ENCODE measurements at regions not wholly inside any gene's neighbourhood (a gene's known extent, or its start where the extent isn't known, plus 50 kb on each side); places are given as distances from the start of the nearest gene placed in this dataset.

- no peak for DNase-seq (ENCODE audit: low spot score in 2 of 2)
- Histone ChIP-seq H3K27me3 (no peaks in the 10 kb centered on the region), H3K27ac (no peak overlapping the region), H3K36me3 (no peaks in the 10 kb centered on the region), H3K4me3 (no peak overlapping the region), H3K9me3 (no peaks in the 10 kb centered on the region), H3K4me1 (no peaks in the 10 kb centered on the region)
- TF ChIP-seq POLR2A (IDR thresholded peaks at IDR 0.05) (no peak), EP300 (IDR thresholded peaks at IDR 0.05) (no peak)
- 95% methylated on average over 6 of the region's 6 CpGs for WGBS
These were observed 1116.3 kb downstream of the FAT4 start for GRCh38 chr4:126431049-126431448.

- H3K9me3 ChIP-seq = no peaks in the 10 kb centered on the region
- H3K4me3 ChIP-seq = no peak overlapping the region
- WGBS = 58% methylated on average over 2 of the region's 2 CpGs
- DNase-seq (ENCODE audit: low spot score in 2 of 2) = no peak
- no peaks in the 10 kb centered on the region for H3K4me1 ChIP-seq
- no peak for TF ChIP-seq POLR2AphosphoS5 (IDR thresholded peaks at IDR 0.05)
- no peak for TF ChIP-seq CTCF (IDR thresholded peaks at IDR 0.05)
- TF ChIP-seq EP300 (IDR thresholded peaks at IDR 0.05) = no peak
- no peaks in the 10 kb centered on the region for H3K27me3 ChIP-seq
- H3K36me3 ChIP-seq = no peaks in the 10 kb centered on the region
- no peak overlapping the region for H3K27ac ChIP-seq
These were observed 1120.7 kb downstream of the FAT4 start for GRCh38 chr4:126435491-126435890.

GRCh38 chr4:126440297-126440696, 1125.5 kb downstream of the FAT4 start:
- DNase-seq (ENCODE audit: low spot score in 2 of 2) = no peak
- Histone ChIP-seq H3K4me1 (no peaks in the 10 kb centered on the region), H3K27me3 (no peaks in the 10 kb centered on the region), H3K27ac (no peak overlapping the region), H3K9me3 (no peaks in the 10 kb centered on the region), H3K36me3 (no peaks in the 10 kb centered on the region), H3K4me3 (no peak overlapping the region)
- 85% methylated on average over 3 of the region's 3 CpGs for WGBS
- TF ChIP-seq POLR2AphosphoS5 (IDR thresholded peaks at IDR 0.05) (no peak), CTCF (IDR thresholded peaks at IDR 0.05) (no peak), POLR2A (IDR thresholded peaks at IDR 0.05) (no peak), EP300 (IDR thresholded peaks at IDR 0.05) (no peak)

DNA sequence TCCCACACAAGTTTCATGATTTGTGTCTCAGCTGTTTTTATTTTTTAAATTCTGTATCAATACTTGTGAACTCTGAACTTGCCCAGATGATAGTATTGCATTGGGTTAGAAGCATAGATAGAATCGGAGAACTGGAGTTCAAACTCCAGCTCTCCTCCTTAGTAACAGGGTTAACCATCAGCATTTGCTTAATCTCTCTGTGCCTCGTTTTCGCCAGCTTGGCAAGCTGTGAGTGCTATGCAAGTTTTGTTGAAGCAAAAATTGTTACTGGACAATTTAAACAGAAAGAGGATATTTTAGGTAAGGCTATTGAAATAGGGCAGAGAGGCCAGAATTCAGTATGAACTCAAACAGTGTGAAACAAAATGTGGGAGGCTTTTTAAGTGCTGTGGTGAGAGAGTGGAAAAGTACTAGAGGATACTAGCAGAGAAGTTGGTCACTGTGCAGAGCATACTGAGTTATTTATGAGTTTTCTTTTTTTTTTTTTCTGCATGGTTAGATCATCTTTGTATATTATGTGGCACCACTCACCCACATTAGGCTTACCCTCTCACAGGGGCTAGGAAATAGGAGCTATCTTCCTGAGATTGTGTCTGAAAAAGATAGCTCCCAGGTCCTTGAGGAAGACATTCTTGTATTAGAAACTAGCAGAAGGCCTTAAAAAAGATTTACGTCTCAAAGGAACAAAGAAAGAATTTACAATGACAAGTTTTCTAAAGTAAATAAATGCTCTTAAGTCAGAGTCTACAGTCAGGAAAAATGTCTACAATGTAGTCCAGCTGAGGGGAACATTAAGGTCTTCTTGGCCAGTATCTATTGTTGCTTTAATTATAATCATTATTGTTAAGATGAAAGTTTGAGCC, 1126.6 kb downstream of the FAT4 start:
- H3K4me1 ChIP-seq = no peaks in the 10 kb centered on the region
- H3K27ac ChIP-seq = no peak overlapping the region
- WGBS = 63% methylated on average over 4 of the region's 4 CpGs
- H3K9me3 ChIP-seq = no peaks in the 10 kb centered on the region
- H3K27me3 ChIP-seq = no peaks in the 10 kb centered on the region
- H3K4me3 ChIP-seq = no peak overlapping the region
- no peak for TF ChIP-seq CTCF (IDR thresholded peaks at IDR 0.05)
- H3K36me3 ChIP-seq = no peaks in the 10 kb centered on the region
- DNase-seq (ENCODE audit: low spot score in 2 of 2) = no peak

DNA sequence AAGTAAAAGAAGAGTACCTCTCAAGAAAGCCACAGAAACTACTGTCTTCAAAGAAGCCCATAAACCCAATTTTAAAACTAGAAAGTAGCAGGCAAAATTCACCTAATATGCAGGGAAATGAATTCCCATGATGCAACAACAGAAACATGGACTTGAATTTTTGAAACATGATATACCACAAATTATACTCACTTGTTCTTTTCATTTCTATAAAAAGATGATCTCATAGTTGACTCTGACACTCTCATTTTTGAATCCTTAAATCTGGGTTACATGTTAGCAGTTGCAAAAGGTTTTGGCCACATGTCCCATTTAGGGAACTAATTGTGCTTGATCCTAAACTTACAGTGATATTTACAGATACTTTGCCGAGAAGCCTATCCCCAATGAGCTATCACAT, 1130.8 kb downstream of the FAT4 start:
- no peak for TF ChIP-seq POLR2AphosphoS5 (IDR thresholded peaks at IDR 0.05)
- TF ChIP-seq EP300 (IDR thresholded peaks at IDR 0.05) = no peak
- TF ChIP-seq POLR2A (IDR thresholded peaks at IDR 0.05) = no peak
- TF ChIP-seq CTCF (IDR thresholded peaks at IDR 0.05) = no peak
- 79% methylated on average over 1 of the region's 1 CpG for WGBS
- no peaks in the 10 kb centered on the region for H3K9me3 ChIP-seq
- no peaks in the 10 kb centered on the region for H3K36me3 ChIP-seq
- H3K27me3 ChIP-seq = no peaks in the 10 kb centered on the region
- no peak overlapping the region for H3K27ac ChIP-seq
- H3K4me1 ChIP-seq = no peaks in the 10 kb centered on the region
- no peak for DNase-seq (ENCODE audit: low spot score in 2 of 2)
- no peak overlapping the region for H3K4me3 ChIP-seq

- 94% methylated on average over 2 of the region's 2 CpGs for WGBS
- DNase-seq (ENCODE audit: low spot score in 2 of 2) = no peak
- no peaks in the 10 kb centered on the region for H3K9me3 ChIP-seq
These were observed 1132.2 kb downstream of the FAT4 start for GRCh38 chr4:126446917-126447316.

More at GRCh38 chr4:126446917-126447316, 1132.2 kb downstream of the FAT4 start:
- H3K27me3 ChIP-seq = no peaks in the 10 kb centered on the region
- TF ChIP-seq POLR2A (IDR thresholded peaks at IDR 0.05) = no peak
- TF ChIP-seq POLR2AphosphoS5 (IDR thresholded peaks at IDR 0.05) = no peak
- TF ChIP-seq EP300 (IDR thresholded peaks at IDR 0.05) = no peak
- H3K4me3 ChIP-seq = no peak overlapping the region
- no peak overlapping the region for H3K27ac ChIP-seq
- no peaks in the 10 kb centered on the region for H3K4me1 ChIP-seq
- H3K36me3 ChIP-seq = no peaks in the 10 kb centered on the region

All from suprapubic skin (tissue), 4 donors.